AG04450 (cell line): ENCODE measurements at regions not wholly inside any gene's neighbourhood (a gene's known extent, or its start where the extent isn't known, plus 50 kb on each side); places are given as distances from the start of the nearest gene placed in this dataset.

Source experiments
- CTCF ChIA-PET: fragments of 300-600, 350-600 bp; formaldehyde crosslinking; extraction: SDS; loops from one replicate; lab custom pipeline; 2022; ENCODE audit warnings: antibody characterized with exemption, inconsistent platforms; lab: Charles Lee
- POLR2A ChIA-PET: fragments of 350-600 bp; formaldehyde crosslinking; extraction: SDS; loops from one replicate; lab custom pipeline; 2021; ENCODE audit warnings: antibody characterized with exemption, inconsistent platforms; lab: Yijun Ruan, JAX
- DNase-seq: peaks from one replicate; pipeline ENCODE4 v3.0.0-alpha.2; 2011; ENCODE audit warnings: low read depth, low spot score
- H3K27ac ChIP-seq: one replicate; pipeline ENCODE4 v1.5.1; 2012; ENCODE audit warnings: low read depth, low read length, control low read depth
- H3K27me3 ChIP-seq: one replicate; pipeline ENCODE4 v1.6.0; 2012; ENCODE audit warnings: low read length; ENCODE audit not compliant: control insufficient read depth, insufficient read depth
- H3K4me3 ChIP-seq: 2 replicates; pipeline ENCODE4 v1.5.1; 2011; ENCODE audit warnings: mild to moderate bottlenecking, low read depth, low read length, control low read depth
- H3K9me3 ChIP-seq: 2 replicates; pipeline ENCODE4 v1.5.1; 2012; ENCODE audit warnings: low read length; ENCODE audit not compliant: control insufficient read depth, insufficient read depth
- CTCF ChIP-seq: IDR thresholded peaks from 2 replicates; pipeline ENCODE4 v1.5.1; 2011; ENCODE audit warnings: low read depth, low read length, control low read depth, inconsistent platforms

GRCh38 chr2:100195942-100196341 is 53.6 kb upstream of the AFF3 start:
- DNase-seq = no peak
- Histone ChIP-seq H3K4me3 (no peak overlapping the region), H3K27ac (no peak overlapping the region), H3K9me3 (peaks cover 4% of the 10 kb centered on the region), H3K27me3 (no peaks in the 10 kb centered on the region)
- CTCF ChIA-PET = no interaction called here
- POLR2A ChIA-PET = no interaction called here
- no peak for TF ChIP-seq CTCF

- ChIA-PET POLR2A (no interaction called here), CTCF (interaction anchor here (1.1 kb wide), 1 partner anchor 17 kb away, joined by 3 read pairs; no protein-coding TSS in a partner anchor)
- no peak for TF ChIP-seq CTCF
- no peak for DNase-seq
- Histone ChIP-seq H3K27me3 (no peaks in the 10 kb centered on the region), H3K27ac (no peak overlapping the region), H3K9me3 (peaks cover 2% of the 10 kb centered on the region), H3K4me3 (no peak overlapping the region)
Measured at GRCh38 chr2:100194951-100195350, 52.6 kb upstream of the AFF3 start.

GRCh38 chr2:100193291-100193710 is 50.9 kb upstream of the AFF3 start:
- no peak for DNase-seq
- H3K4me3 ChIP-seq = no peak overlapping the region
- ChIA-PET POLR2A (no interaction called here), CTCF (no interaction called here)
- no peak for TF ChIP-seq CTCF
- H3K9me3 ChIP-seq = no peaks in the 10 kb centered on the region
- H3K27ac ChIP-seq = no peak overlapping the region
- no peaks in the 10 kb centered on the region for H3K27me3 ChIP-seq

GRCh38 chr2:100192825-100193224 is 50.4 kb upstream of the AFF3 start:
- peaks cover 3% of the 10 kb centered on the region for H3K27me3 ChIP-seq
- no peak overlapping the region for H3K4me3 ChIP-seq
- TF ChIP-seq CTCF = no peak
- ChIA-PET POLR2A (no interaction called here), CTCF (no interaction called here)
- no peak for DNase-seq
- H3K9me3 ChIP-seq = no peaks in the 10 kb centered on the region
- no peak overlapping the region for H3K27ac ChIP-seq

GRCh38 chr2:100192300-100192699 is 49.9 kb upstream of the AFF3 start:
- no peak for TF ChIP-seq CTCF
- H3K9me3 ChIP-seq = no peaks in the 10 kb centered on the region
- H3K27ac ChIP-seq = no peak overlapping the region
- POLR2A ChIA-PET = no interaction called here
- H3K27me3 ChIP-seq = peaks cover 3% of the 10 kb centered on the region
- DNase-seq = no peak
- no peak overlapping the region for H3K4me3 ChIP-seq
- CTCF ChIA-PET = no interaction called here
